ENCODE measurements at regions not wholly inside any gene's neighbourhood (a gene's known extent, or its start where the extent isn't known, plus 50 kb on each side); places are given as distances from the start of the nearest gene placed in this dataset.
A peak's percentile ranks its signal among the peaks of the same experiment; 100 is the strongest.

GRCh38 chr10:78390817-78391216 lies 357.2 kb downstream of the RPS24 start:
- H3K4me3 Mint-ChIP-seq: no peak overlapping the region

GRCh38 chr10:78391585-78391984 lies 357.9 kb downstream of the RPS24 start:
- no peaks in the 10 kb centered on the region for H3K36me3 Mint-ChIP-seq
- DNase-seq (no peak), ATAC-seq (replicated peaks) (no peak)
- no peak overlapping the region for H3K4me3 Mint-ChIP-seq
- H3K27me3 Mint-ChIP-seq: peaks cover 5 to 25% of the 10 kb centered on the region in 2 donors
- no peaks in the 10 kb centered on the region for H3K4me1 Mint-ChIP-seq
- no peaks in the 10 kb centered on the region for H3K9me3 Mint-ChIP-seq
- H3K27ac Mint-ChIP-seq: no peak overlapping the region

More at GRCh38 chr10:78390817-78391216, 357.2 kb downstream of the RPS24 start:
- no peaks in the 10 kb centered on the region for H3K9me3 Mint-ChIP-seq
- no peak for ATAC-seq (replicated peaks)
- no peak overlapping the region for H3K27ac Mint-ChIP-seq
- no peak for DNase-seq
- no peaks in the 10 kb centered on the region for H3K4me1 Mint-ChIP-seq
- H3K36me3 Mint-ChIP-seq: no peaks in the 10 kb centered on the region
- H3K27me3 Mint-ChIP-seq: peaks cover 5 to 25% of the 10 kb centered on the region in 2 donors

- Mint-ChIP-seq H3K9me3 (no peaks in the 10 kb centered on the region), H3K36me3 (no peaks in the 10 kb centered on the region), H3K4me3 (no peak overlapping the region), H3K4me1 (no peaks in the 10 kb centered on the region), H3K27ac (no peak overlapping the region), H3K27me3 (peaks cover 3 to 23% of the 10 kb centered on the region in 2 donors)
- ATAC-seq (replicated peaks) (no peak), DNase-seq (no peak)
These were observed 358.5 kb downstream of the RPS24 start for GRCh38 chr10:78392197-78392596.

GRCh38 chr10:78393094-78393493 lies 359.4 kb downstream of the RPS24 start:
- Mint-ChIP-seq H3K4me3 (no peak overlapping the region), H3K4me1 (no peaks in the 10 kb centered on the region), H3K9me3 (no peaks in the 10 kb centered on the region), H3K27me3 (peaks cover 0 to 16% of the 10 kb centered on the region in 2 donors), H3K27ac (no peak overlapping the region), H3K36me3 (no peaks in the 10 kb centered on the region)
- no peak for ATAC-seq (replicated peaks)
- DNase-seq: no peak

- ATAC-seq (replicated peaks) (no peak), DNase-seq (no peak)
- H3K27me3 Mint-ChIP-seq: peaks cover 0 to 13% of the 10 kb centered on the region in 2 donors
- H3K9me3 Mint-ChIP-seq: no peaks in the 10 kb centered on the region
- H3K36me3 Mint-ChIP-seq: no peaks in the 10 kb centered on the region
- H3K27ac Mint-ChIP-seq: no peak overlapping the region
- H3K4me3 Mint-ChIP-seq: no peak overlapping the region
- H3K4me1 Mint-ChIP-seq: no peaks in the 10 kb centered on the region
These were observed 360.4 kb downstream of the RPS24 start for GRCh38 chr10:78394047-78394446.

GRCh38 chr10:78395162-78395561 lies 361.5 kb downstream of the RPS24 start:
- no peak overlapping the region for H3K4me3 Mint-ChIP-seq
- no peak overlapping the region for H3K27ac Mint-ChIP-seq
- no peak for ATAC-seq (replicated peaks)
- peaks cover 0 to 3% of the 10 kb centered on the region in 2 donors for H3K27me3 Mint-ChIP-seq
- no peaks in the 10 kb centered on the region for H3K36me3 Mint-ChIP-seq
- no peaks in the 10 kb centered on the region for H3K9me3 Mint-ChIP-seq
- H3K4me1 Mint-ChIP-seq: no peaks in the 10 kb centered on the region
- no peak for DNase-seq

GRCh38 chr10:78396754-78397153 lies 363.1 kb downstream of the RPS24 start:
- Mint-ChIP-seq H3K4me3 (no peak overlapping the region), H3K36me3 (no peaks in the 10 kb centered on the region), H3K27ac (no peak overlapping the region), H3K27me3 (no peaks in the 10 kb centered on the region), H3K9me3 (no peaks in the 10 kb centered on the region), H3K4me1 (no peaks in the 10 kb centered on the region)
- no peak for DNase-seq
- no peak for ATAC-seq (replicated peaks)

- Mint-ChIP-seq H3K27ac (no peak overlapping the region), H3K4me1 (no peaks in the 10 kb centered on the region), H3K9me3 (no peaks in the 10 kb centered on the region), H3K4me3 (no peak overlapping the region), H3K36me3 (no peaks in the 10 kb centered on the region), H3K27me3 (no peaks in the 10 kb centered on the region)
- no peak for ATAC-seq (replicated peaks)
- no peak for DNase-seq
These were observed 364.1 kb downstream of the RPS24 start for GRCh38 chr10:78397786-78398185.

GRCh38 chr10:78398382-78398781 lies 364.7 kb downstream of the RPS24 start:
- peak in 1 of 2 donors; percentile 34 for ATAC-seq (replicated peaks)

GRCh38 chr10:78401624-78402367 lies 368.1 kb downstream of the RPS24 start:
- Mint-ChIP-seq H3K27ac (no peak overlapping the region), H3K27me3 (peaks cover 16 to 23% of the 10 kb centered on the region in 2 donors), H3K36me3 (no peaks in the 10 kb centered on the region), H3K4me3 (no peak overlapping the region), H3K9me3 (no peaks in the 10 kb centered on the region), H3K4me1 (peaks cover 4 to 6% of the 10 kb centered on the region in 2 donors)
- ATAC-seq (replicated peaks) (no peak), DNase-seq (no peak)

More at GRCh38 chr10:78398382-78398781, 364.7 kb downstream of the RPS24 start:
- no peaks in the 10 kb centered on the region for H3K4me1 Mint-ChIP-seq
- H3K4me3 Mint-ChIP-seq: no peak overlapping the region
- no peaks in the 10 kb centered on the region for H3K36me3 Mint-ChIP-seq
- H3K27me3 Mint-ChIP-seq: no peaks in the 10 kb centered on the region
- H3K27ac Mint-ChIP-seq: no peak overlapping the region
- DNase-seq: no peak
- H3K9me3 Mint-ChIP-seq: no peaks in the 10 kb centered on the region

GRCh38 chr10:78402591-78402990 lies 368.9 kb downstream of the RPS24 start:
- Mint-ChIP-seq H3K4me3 (no peak overlapping the region), H3K27me3 (peaks cover 21 to 26% of the 10 kb centered on the region in 2 donors), H3K9me3 (no peaks in the 10 kb centered on the region), H3K36me3 (no peaks in the 10 kb centered on the region), H3K27ac (no peak overlapping the region), H3K4me1 (peaks cover 8 to 10% of the 10 kb centered on the region in 2 donors)
- ATAC-seq (replicated peaks): no peak
- no peak for DNase-seq

GRCh38 chr10:78403781-78404180 lies 370.1 kb downstream of the RPS24 start:
- H3K4me1 Mint-ChIP-seq: peaks cover 8 to 10% of the 10 kb centered on the region in 2 donors
- ATAC-seq (replicated peaks) (no peak), DNase-seq (no peak)
- no peaks in the 10 kb centered on the region for H3K36me3 Mint-ChIP-seq
- no peaks in the 10 kb centered on the region for H3K9me3 Mint-ChIP-seq
- no peak overlapping the region for H3K27ac Mint-ChIP-seq
- H3K4me3 Mint-ChIP-seq: no peak overlapping the region
- peaks cover 29 to 35% of the 10 kb centered on the region in 2 donors for H3K27me3 Mint-ChIP-seq

- DNase-seq (no peak), ATAC-seq (replicated peaks) (no peak)
- no peaks in the 10 kb centered on the region for H3K9me3 Mint-ChIP-seq
- H3K4me3 Mint-ChIP-seq: no peak overlapping the region
- peaks cover 8 to 10% of the 10 kb centered on the region in 2 donors for H3K4me1 Mint-ChIP-seq
- H3K27me3 Mint-ChIP-seq: peaks cover 29 to 40% of the 10 kb centered on the region in 2 donors
- H3K27ac Mint-ChIP-seq: no peak overlapping the region
- H3K36me3 Mint-ChIP-seq: no peaks in the 10 kb centered on the region
These were observed 370.6 kb downstream of the RPS24 start for GRCh38 chr10:78404296-78404695.

GRCh38 chr10:78405231-78405630 lies 371.6 kb downstream of the RPS24 start:
- Mint-ChIP-seq H3K4me3 (no peak overlapping the region), H3K9me3 (no peaks in the 10 kb centered on the region), H3K36me3 (no peaks in the 10 kb centered on the region), H3K4me1 (peaks cover 8 to 10% of the 10 kb centered on the region in 2 donors), H3K27ac (no peak overlapping the region), H3K27me3 (peaks cover 29 to 47% of the 10 kb centered on the region in 2 donors)
- no peak for DNase-seq
- ATAC-seq (replicated peaks): no peak

- no peak for ATAC-seq (replicated peaks)
- H3K4me3 Mint-ChIP-seq: no peak overlapping the region
- H3K36me3 Mint-ChIP-seq: no peaks in the 10 kb centered on the region
- peaks cover 8 to 10% of the 10 kb centered on the region in 2 donors for H3K4me1 Mint-ChIP-seq
- no peaks in the 10 kb centered on the region for H3K9me3 Mint-ChIP-seq
- no peak for DNase-seq
- peaks cover 29 to 48% of the 10 kb centered on the region in 2 donors for H3K27me3 Mint-ChIP-seq
- no peak overlapping the region for H3K27ac Mint-ChIP-seq
These were observed 372.1 kb downstream of the RPS24 start for GRCh38 chr10:78405736-78406135.
